Heart left ventricle (tissue), 13 donors: ENCODE measurements at regions not wholly inside any gene's neighbourhood (a gene's known extent, or its start where the extent isn't known, plus 50 kb on each side); places are given as distances from the start of the nearest gene placed in this dataset.
A peak's percentile ranks its signal among the peaks of the same experiment; 100 is the strongest.

Experiments
- POLR2A ChIP-seq, 2 donors: fragments of 450-650 bp; IDR thresholded peaks; one replicate each; pipeline ENCODE4 v1.6.1; 2017; ENCODE audit warnings: antibody characterized with exemption in 2 of 2, mild to moderate bottlenecking in 2 of 2, moderate library complexity in 2 of 2
- TF ChIP-seq, protein P1 (sequence below), 12 donors: fragments of 200-600 bp; sonication (generic) in 4 of 12; IDR thresholded peaks; one replicate each; pipeline versions ENCODE4 v1.5.0 to v1.8.0; 2018 to 2022; ENCODE audit warnings: antibody characterized with exemption in 12 of 12, mild to moderate bottlenecking in 5 of 12
- donor health status: ischemic (EF 13 %, LVEDD 7.1; RV severe dilation, severe dysfunction).
- donor health status: DM: no; HTN: yes; CAD: no.
- donor health status: DM: no; HTN: no; CAD: no.
- donor health status: ischemic (EF 25% LVEDD 6.9; RV normal size, moderate dysfunction).
- donor health status: ischemic (EF 25% LVEDD 5.7; RV mildly dilated, moderate dysfunction).
- donor health status: ischemic (EF 35%, LVEDD 5.7; RV mildly dilated, moderate dysfunction).
- donor health status: nonischemic (EF 11% LVEDD 7.7; RV severe dilation, severe dysfunction).
- donor health status: DM: yes; HTN: yes; CAD: no.
- donor health status: PGD.
- donor health status: ischemic (EF 29% LVEDD 5.4; RV normal size, mild dysfunction).
- donor health status: nonischemic (EF 23%, LVEDD 6.1; RV moderate dilation, normal function).

DNA sequence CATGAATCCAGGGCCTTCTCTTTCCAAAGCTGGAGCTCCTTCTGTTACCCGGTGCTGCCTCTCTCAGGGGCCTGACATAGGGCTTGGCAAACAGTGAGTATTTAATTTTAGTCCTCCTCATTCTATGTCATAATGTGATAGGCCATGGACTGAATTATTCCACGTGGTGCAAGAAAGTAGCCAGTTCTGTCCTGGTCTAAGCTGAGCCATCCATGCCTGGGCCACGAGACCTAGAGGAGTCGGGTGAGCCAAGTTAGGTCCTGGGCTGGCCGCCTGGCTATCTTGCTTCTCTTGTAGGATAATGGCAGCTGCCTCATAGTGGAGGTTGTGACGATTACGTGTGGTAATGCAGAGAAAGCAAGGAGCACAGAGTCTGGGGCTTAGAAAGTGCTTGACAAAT, 170.6 kb downstream of the FAM43A start:
- TF ChIP-seq, protein P1, sequence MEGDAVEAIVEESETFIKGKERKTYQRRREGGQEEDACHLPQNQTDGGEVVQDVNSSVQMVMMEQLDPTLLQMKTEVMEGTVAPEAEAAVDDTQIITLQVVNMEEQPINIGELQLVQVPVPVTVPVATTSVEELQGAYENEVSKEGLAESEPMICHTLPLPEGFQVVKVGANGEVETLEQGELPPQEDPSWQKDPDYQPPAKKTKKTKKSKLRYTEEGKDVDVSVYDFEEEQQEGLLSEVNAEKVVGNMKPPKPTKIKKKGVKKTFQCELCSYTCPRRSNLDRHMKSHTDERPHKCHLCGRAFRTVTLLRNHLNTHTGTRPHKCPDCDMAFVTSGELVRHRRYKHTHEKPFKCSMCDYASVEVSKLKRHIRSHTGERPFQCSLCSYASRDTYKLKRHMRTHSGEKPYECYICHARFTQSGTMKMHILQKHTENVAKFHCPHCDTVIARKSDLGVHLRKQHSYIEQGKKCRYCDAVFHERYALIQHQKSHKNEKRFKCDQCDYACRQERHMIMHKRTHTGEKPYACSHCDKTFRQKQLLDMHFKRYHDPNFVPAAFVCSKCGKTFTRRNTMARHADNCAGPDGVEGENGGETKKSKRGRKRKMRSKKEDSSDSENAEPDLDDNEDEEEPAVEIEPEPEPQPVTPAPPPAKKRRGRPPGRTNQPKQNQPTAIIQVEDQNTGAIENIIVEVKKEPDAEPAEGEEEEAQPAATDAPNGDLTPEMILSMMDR (IDR thresholded peaks at IDR 0.05), result peak in 1 of 12 donors; percentile 7
- TF ChIP-seq POLR2A (IDR thresholded peaks at IDR 0.05), result no peak
